ENCODE measurements at regions not wholly inside any gene's neighbourhood (a gene's known extent, or its start where the extent isn't known, plus 50 kb on each side); places are given as distances from the start of the nearest gene placed in this dataset.

GRCh38 chr11:121914508-121915059 lies 201.4 kb downstream of the BLID start:
- TF ChIP-seq, protein P1, sequence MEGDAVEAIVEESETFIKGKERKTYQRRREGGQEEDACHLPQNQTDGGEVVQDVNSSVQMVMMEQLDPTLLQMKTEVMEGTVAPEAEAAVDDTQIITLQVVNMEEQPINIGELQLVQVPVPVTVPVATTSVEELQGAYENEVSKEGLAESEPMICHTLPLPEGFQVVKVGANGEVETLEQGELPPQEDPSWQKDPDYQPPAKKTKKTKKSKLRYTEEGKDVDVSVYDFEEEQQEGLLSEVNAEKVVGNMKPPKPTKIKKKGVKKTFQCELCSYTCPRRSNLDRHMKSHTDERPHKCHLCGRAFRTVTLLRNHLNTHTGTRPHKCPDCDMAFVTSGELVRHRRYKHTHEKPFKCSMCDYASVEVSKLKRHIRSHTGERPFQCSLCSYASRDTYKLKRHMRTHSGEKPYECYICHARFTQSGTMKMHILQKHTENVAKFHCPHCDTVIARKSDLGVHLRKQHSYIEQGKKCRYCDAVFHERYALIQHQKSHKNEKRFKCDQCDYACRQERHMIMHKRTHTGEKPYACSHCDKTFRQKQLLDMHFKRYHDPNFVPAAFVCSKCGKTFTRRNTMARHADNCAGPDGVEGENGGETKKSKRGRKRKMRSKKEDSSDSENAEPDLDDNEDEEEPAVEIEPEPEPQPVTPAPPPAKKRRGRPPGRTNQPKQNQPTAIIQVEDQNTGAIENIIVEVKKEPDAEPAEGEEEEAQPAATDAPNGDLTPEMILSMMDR (IDR thresholded peaks at IDR 0.05), result no peak
- TF ChIP-seq POLR2AphosphoS5 (IDR thresholded peaks at IDR 0.05; ENCODE audit: low read depth, low read length) (no peak), TCF7L2 (IDR thresholded peaks at IDR 0.05; ENCODE audit: low read depth, low read length) (no peak)

Data from Panc1 (cell line).